Endodermal cell (in vitro differentiated cells): ENCODE measurements at regions not wholly inside any gene's neighbourhood (a gene's known extent, or its start where the extent isn't known, plus 50 kb on each side); places are given as distances from the start of the nearest gene placed in this dataset.

ENCODE experiments used
- DNase-seq: peaks from one replicate; pipeline ENCODE4 v3.0.0-alpha.2; 2017
- H3K27ac ChIP-seq: 2 replicates; pipeline ENCODE4 v1.5.1; 2013; ENCODE audit warnings: mild to moderate bottlenecking, low read depth, low read length, moderate library complexity
- H3K27me3 ChIP-seq: 2 replicates; pipeline ENCODE4 v1.6.1; 2013; ENCODE audit warnings: mild to moderate bottlenecking, low read length, moderate library complexity; ENCODE audit not compliant: insufficient read depth, control insufficient read depth, poor library complexity, severe bottlenecking
- H3K36me3 ChIP-seq: 2 replicates; pipeline ENCODE4 v1.7.0; 2013; ENCODE audit warnings: mild to moderate bottlenecking, low read length, moderate library complexity; ENCODE audit not compliant: control insufficient read depth, insufficient read depth
- H3K4me1 ChIP-seq: one replicate; pipeline ENCODE4 v1.7.0; 2013; ENCODE audit warnings: low read length; ENCODE audit not compliant: control insufficient read depth, insufficient read depth
- H3K4me3 ChIP-seq: 2 replicates; pipeline ENCODE4 v1.5.1; 2013; ENCODE audit warnings: mild to moderate bottlenecking, low read length, moderate library complexity
- H3K9ac ChIP-seq: 2 replicates; pipeline ENCODE4 v1.6.1; 2013; ENCODE audit warnings: mild to moderate bottlenecking, low read length, moderate library complexity; ENCODE audit not compliant: poor library complexity, severe bottlenecking; ENCODE audit errors: extremely low read depth
- H3K9me3 ChIP-seq: 2 replicates; pipeline ENCODE4 v1.6.1; 2013; ENCODE audit warnings: mild to moderate bottlenecking, low read length, moderate library complexity; ENCODE audit not compliant: control insufficient read depth
- H3K27ac Mint-ChIP-seq: 2 replicates; pipeline ENCODE4 v1.8.0; 2020; ENCODE audit warnings: mixed read lengths
- H3K27me3 Mint-ChIP-seq: 2 replicates; pipeline ENCODE4 v1.8.0; 2021; ENCODE audit warnings: mild to moderate bottlenecking, mixed read lengths; ENCODE audit not compliant: insufficient read depth
- H3K36me3 Mint-ChIP-seq: 2 replicates; pipeline ENCODE4 v1.8.0; 2020; ENCODE audit warnings: low read depth, mixed read lengths
- H3K4me1 Mint-ChIP-seq: 2 replicates; pipeline ENCODE4 v1.8.0; 2020; ENCODE audit warnings: mixed read lengths
- H3K4me3 Mint-ChIP-seq: 2 replicates; pipeline ENCODE4 v1.8.0; 2020; ENCODE audit warnings: mild to moderate bottlenecking, moderate library complexity, mixed read lengths
- H3K9me3 Mint-ChIP-seq: 2 replicates; pipeline ENCODE4 v1.8.0; 2020; ENCODE audit warnings: mild to moderate bottlenecking, mixed read lengths
- CTCF ChIP-seq: fragments of 200-600 bp; sonication (generic); conservative IDR thresholded peaks from 2 replicates; pipeline ENCODE4 v1.5.0; 2021; ENCODE audit warnings: antibody characterized with exemption, mild to moderate bottlenecking
- WGBS, 2 experiments: methylation state at CpG; one replicate each; pipeline versions ENCODE4 v1.1.5 to v1.1.7; 2013; ENCODE audit warnings: missing lambda C conversion rate in 2 of 2, mixed read lengths in 1 of 2; ENCODE audit not compliant: insufficient coverage in 1 of 2, insufficient read length in 1 of 2; 5-methylcytosine and 5-hydroxymethylcytosine counted together

- no peak overlapping the region for H3K27ac Mint-ChIP-seq
- no peak for TF ChIP-seq CTCF
These were observed 265.9 kb downstream of the COL12A1 start for GRCh38 chr6:74939721-74940620.

GRCh38 chr6:74939151-74939708, 266.6 kb downstream of the COL12A1 start:
- H3K36me3 Mint-ChIP-seq, result no peaks in the 10 kb centered on the region
- no peaks in the 10 kb centered on the region for H3K4me1 Mint-ChIP-seq
- Histone ChIP-seq H3K4me1 (no peaks in the 10 kb centered on the region), H3K9me3 (no peaks in the 10 kb centered on the region), H3K9ac (no peak overlapping the region), H3K27me3 (no peaks in the 10 kb centered on the region), H3K36me3 (no peaks in the 10 kb centered on the region), H3K27ac (no peak overlapping the region), H3K4me3 (no peak overlapping the region)
- DNase-seq, result no peak
- no peak for TF ChIP-seq CTCF
- H3K27ac Mint-ChIP-seq, result no peak overlapping the region
- WGBS, 2 experiments, result 77 to 86% methylated on average over 2 of the region's 2 CpGs
- H3K9me3 Mint-ChIP-seq, result no peaks in the 10 kb centered on the region
- H3K4me3 Mint-ChIP-seq, result no peak overlapping the region
- no peaks in the 10 kb centered on the region for H3K27me3 Mint-ChIP-seq

More at GRCh38 chr6:74939721-74940620, 265.9 kb downstream of the COL12A1 start:
- H3K4me1 ChIP-seq, result no peaks in the 10 kb centered on the region
- DNase-seq, result no peak
- no peaks in the 10 kb centered on the region for H3K36me3 ChIP-seq
- H3K4me3 ChIP-seq, result no peak overlapping the region
- H3K27me3 Mint-ChIP-seq, result no peaks in the 10 kb centered on the region
- no peak overlapping the region for H3K4me3 Mint-ChIP-seq
- H3K36me3 Mint-ChIP-seq, result no peaks in the 10 kb centered on the region
- H3K4me1 Mint-ChIP-seq, result no peaks in the 10 kb centered on the region
- H3K27me3 ChIP-seq, result no peaks in the 10 kb centered on the region
- no peaks in the 10 kb centered on the region for H3K9me3 ChIP-seq
- H3K9ac ChIP-seq, result no peak overlapping the region
- no peaks in the 10 kb centered on the region for H3K9me3 Mint-ChIP-seq
- H3K27ac ChIP-seq, result no peak overlapping the region
- WGBS, 2 experiments, result 80 to 82% methylated on average over 2 to 4 of the region's 4 CpGs

GRCh38 chr6:74937936-74938335, 267.9 kb downstream of the COL12A1 start:
- Histone ChIP-seq H3K4me1 (no peaks in the 10 kb centered on the region), H3K9ac (no peak overlapping the region), H3K36me3 (no peaks in the 10 kb centered on the region), H3K9me3 (no peaks in the 10 kb centered on the region), H3K27me3 (no peaks in the 10 kb centered on the region), H3K4me3 (no peak overlapping the region), H3K27ac (no peak overlapping the region)
- H3K36me3 Mint-ChIP-seq, result no peaks in the 10 kb centered on the region
- no peaks in the 10 kb centered on the region for H3K4me1 Mint-ChIP-seq
- H3K9me3 Mint-ChIP-seq, result no peaks in the 10 kb centered on the region
- no peak overlapping the region for H3K27ac Mint-ChIP-seq
- no peaks in the 10 kb centered on the region for H3K27me3 Mint-ChIP-seq
- TF ChIP-seq CTCF, result no peak
- DNase-seq, result no peak
- no peak overlapping the region for H3K4me3 Mint-ChIP-seq
